Stomach (tissue), 8 donors: ENCODE measurements at regions not wholly inside any gene's neighbourhood (a gene's known extent, or its start where the extent isn't known, plus 50 kb on each side); places are given as distances from the start of the nearest gene placed in this dataset.
"Not testable (repeated sequence)": the region's sequence is repeated elsewhere in the genome, so short reads cannot be mapped to it uniquely, and the experiment has no call there.

ENCODE experiments used
- DNase-seq, 2 donors: peaks; one replicate each; pipeline versions ENCODE4 v3.0.0 to v3.0.0-alpha.2; 2013 to 2019
- H3K27ac ChIP-seq, 5 donors: fragments of 200-600 bp in 4 of 5; sonication (generic) in 4 of 5; one replicate each; pipeline ENCODE4 v1.5.1; 2013 to 2019; ENCODE audit warnings: mild to moderate bottlenecking in 1 of 5, moderate library complexity in 1 of 5
- H3K27me3 ChIP-seq, 3 donors: fragments of 200-600 bp; sonication (generic); one replicate each; pipeline ENCODE4 v1.5.1; 2017 to 2019; ENCODE audit warnings: mixed run types in 1 of 3
- H3K36me3 ChIP-seq, 4 donors: fragments of 200-600 bp; sonication (generic); 1 replicate in 3 of 4; 2 replicates in 1 of 4; pipeline ENCODE4 v1.5.1; 2016 to 2019
- H3K4me1 ChIP-seq, 4 donors: fragments of 200-600 bp; sonication (generic); one replicate each; pipeline ENCODE4 v1.5.1; 2016 to 2019
- H3K4me3 ChIP-seq, 4 donors: fragments of 200-600 bp; sonication (generic) in 3 of 4; one replicate each; pipeline ENCODE4 v1.5.1; 2016 to 2019; ENCODE audit warnings: mild to moderate bottlenecking in 1 of 4
- H3K9me3 ChIP-seq, 4 donors: fragments of 200-600 bp; sonication (generic); one replicate each; pipeline ENCODE4 v1.5.1; 2016 to 2019
- CTCF ChIP-seq, 7 experiments: fragments of 450-650 bp in 4 of 7; fragments of 200-600 bp in 3 of 7; sonication (generic) in 3 of 7; IDR thresholded peaks; one replicate each; pipeline ENCODE4 v1.5.1; 2016 to 2019; ENCODE audit warnings: antibody characterized with exemption in 7 of 7, control low read depth in 2 of 7, mild to moderate bottlenecking in 1 of 7
- EP300 ChIP-seq: sonication (generic); formaldehyde crosslinking; IDR thresholded peaks from one replicate; pipeline ENCODE4 v1.6.1; 2017; ENCODE audit warnings: antibody characterized with exemption
- POLR2A ChIP-seq, 4 donors: fragments of 450-650 bp; IDR thresholded peaks; one replicate each; pipeline ENCODE4 v1.6.1; 2016; ENCODE audit warnings: antibody characterized with exemption in 4 of 4, control low read depth in 2 of 4, mild to moderate bottlenecking in 1 of 4, moderate library complexity in 1 of 4
- POLR2AphosphoS5 ChIP-seq, 3 donors: sonication (generic); formaldehyde crosslinking; IDR thresholded peaks; one replicate each; pipeline ENCODE4 v1.6.1; 2016; ENCODE audit warnings: antibody characterized with exemption in 3 of 3
- WGBS, 5 donors: extraction: QIAGEN DNeasy Blood & Tissue Kit in 3 of 5; methylation state at CpG; one replicate each; pipeline versions ENCODE4 v1.1.5 to v1.1.7; 2013 to 2018; 5-methylcytosine and 5-hydroxymethylcytosine counted together
- intact Hi-C: fragments of 100-400 bp; cut with DNase I; formaldehyde crosslinking; loops from one replicate; pipeline ENCODE4 v1.15.1; 2023; ENCODE audit warnings: low total_unique reads
- donor health status: healthy with polysubstance abuse.
- donor health status: Bipolar disorder and iron deficiency.
- donor health status: healthy.

GRCh38 chr9:95391271-95391670 is 73.8 kb upstream of the FANCC start:
- H3K4me3 ChIP-seq, intact Hi-C loops, H3K27ac ChIP-seq, DNase-seq, H3K9me3 ChIP-seq, H3K27me3 ChIP-seq, H3K4me1 ChIP-seq, H3K36me3 ChIP-seq: not testable (repeated sequence)
- WGBS, 5 donors = 74 to 86% (median 76%) methylated on average over 6 of the region's 6 CpGs

GRCh38 chr9:95389373-95389772 is 71.9 kb upstream of the FANCC start:
- TF ChIP-seq EP300 = no peak
- no peak for TF ChIP-seq POLR2A (IDR thresholded peaks at IDR 0.05)
- TF ChIP-seq CTCF (IDR thresholded peaks at IDR 0.05) = no peak
- TF ChIP-seq POLR2AphosphoS5 (IDR thresholded peaks at IDR 0.05) = no peak
- no peaks in the 10 kb centered on the region for H3K27me3 ChIP-seq
- H3K4me3 ChIP-seq = no peak overlapping the region
- H3K4me1 ChIP-seq = no peaks in the 10 kb centered on the region
- H3K36me3 ChIP-seq = no peaks in the 10 kb centered on the region
- H3K9me3 ChIP-seq = no peaks in the 10 kb centered on the region
- H3K27ac ChIP-seq = no peak overlapping the region
- intact Hi-C loops = no loop called here
- WGBS, 5 donors = 73 to 86% (median 79%) methylated on average over 2 of the region's 2 CpGs
- no peak for DNase-seq

GRCh38 chr9:95386843-95387242 is 69.3 kb upstream of the FANCC start:
- no peaks in the 10 kb centered on the region for H3K4me1 ChIP-seq
- no peak for DNase-seq
- H3K4me3 ChIP-seq = no peak overlapping the region
- no peak for TF ChIP-seq EP300
- TF ChIP-seq POLR2AphosphoS5 (IDR thresholded peaks at IDR 0.05) = no peak
- no peak for TF ChIP-seq CTCF (IDR thresholded peaks at IDR 0.05)
- no peak for TF ChIP-seq POLR2A (IDR thresholded peaks at IDR 0.05)
- intact Hi-C loops = no loop called here
- no peaks in the 10 kb centered on the region for H3K36me3 ChIP-seq
- H3K27ac ChIP-seq = no peak overlapping the region
- peaks cover 0 to 4% (median 0%) of the 10 kb centered on the region in 3 donors for H3K27me3 ChIP-seq
- H3K9me3 ChIP-seq = no peaks in the 10 kb centered on the region
- WGBS, 5 donors = 83 to 93% (median 91%) methylated on average over 4 of the region's 4 CpGs

- WGBS, 5 donors = 75 to 84% (median 78%) methylated on average over 4 of the region's 4 CpGs
- H3K36me3 ChIP-seq = no peaks in the 10 kb centered on the region
- peaks cover 0 to 4% (median 0%) of the 10 kb centered on the region in 3 donors for H3K27me3 ChIP-seq
- no peak for TF ChIP-seq CTCF (IDR thresholded peaks at IDR 0.05)
- no peak for TF ChIP-seq POLR2A (IDR thresholded peaks at IDR 0.05)
- no peak for TF ChIP-seq POLR2AphosphoS5 (IDR thresholded peaks at IDR 0.05)
- no peak for TF ChIP-seq EP300
- no peak overlapping the region for H3K27ac ChIP-seq
- H3K9me3 ChIP-seq = no peaks in the 10 kb centered on the region
- intact Hi-C loops = no loop called here
- no peak overlapping the region for H3K4me3 ChIP-seq
- no peak for DNase-seq
- H3K4me1 ChIP-seq = no peaks in the 10 kb centered on the region
These were observed 68.0 kb upstream of the FANCC start for GRCh38 chr9:95385521-95385920.

- H3K9me3 ChIP-seq = no peaks in the 10 kb centered on the region
- H3K27me3 ChIP-seq = peaks cover 0 to 4% (median 0%) of the 10 kb centered on the region in 3 donors
- no peak overlapping the region for H3K27ac ChIP-seq
- H3K4me3 ChIP-seq = no peak overlapping the region
- H3K4me1 ChIP-seq = no peaks in the 10 kb centered on the region
- intact Hi-C loops = no loop called here
- no peak for DNase-seq
- TF ChIP-seq EP300 (no peak), CTCF (IDR thresholded peaks at IDR 0.05) (no peak), POLR2AphosphoS5 (IDR thresholded peaks at IDR 0.05) (no peak), POLR2A (IDR thresholded peaks at IDR 0.05) (no peak)
- WGBS, 5 donors = 42 to 65% (median 55%) methylated on average over 1 of the region's 1 CpG
- no peaks in the 10 kb centered on the region for H3K36me3 ChIP-seq
These were observed 66.3 kb upstream of the FANCC start for GRCh38 chr9:95383845-95384244.
